Neutrophil (primary cell): ENCODE measurements at regions not wholly inside any gene's neighbourhood (a gene's known extent, or its start where the extent isn't known, plus 50 kb on each side); places are given as distances from the start of the nearest gene placed in this dataset.

Experiments used
- H3K27ac ChIP-seq: fragments of 200-600 bp; sonication (generic); 2 replicates; pipeline ENCODE4 v1.5.1; 2016; ENCODE audit warnings: mild to moderate bottlenecking, moderate library complexity
- H3K27me3 ChIP-seq: fragments of 200-600 bp; sonication (generic); 2 replicates; pipeline ENCODE4 v1.6.0; 2016; ENCODE audit warnings: mild to moderate bottlenecking
- H3K36me3 ChIP-seq: fragments of 200-600 bp; sonication (generic); 2 replicates; pipeline ENCODE4 v1.5.1; 2017
- H3K4me1 ChIP-seq, 2 experiments: fragments of 200-600 bp in 1 of 2; sonication (generic) in 1 of 2; 1 replicate in 1 of 2; 2 replicates in 1 of 2; pipeline versions ENCODE4 v1.5.1 to v1.6.1; 2013 to 2016; ENCODE audit warnings: low read depth in 1 of 2, low read length in 1 of 2, mild to moderate bottlenecking in 1 of 2, moderate library complexity in 1 of 2; ENCODE audit not compliant: control insufficient read depth in 1 of 2, insufficient read depth in 1 of 2
- H3K4me3 ChIP-seq, 2 experiments: fragments of 200-600 bp in 1 of 2; sonication (generic) in 1 of 2; 1 replicate in 1 of 2; 2 replicates in 1 of 2; pipeline ENCODE4 v1.5.1; 2013 to 2016; ENCODE audit warnings: low read depth in 1 of 2, low read length in 1 of 2, mild to moderate bottlenecking in 1 of 2, moderate library complexity in 1 of 2
- H3K9me3 ChIP-seq: fragments of 200-600 bp; sonication (generic); 2 replicates; pipeline ENCODE4 v1.5.1; 2016
- TF ChIP-seq, protein P1 (sequence below): fragments of 200-600 bp; sonication (generic); IDR thresholded peaks from 2 replicates; pipeline ENCODE4 v1.5.1; 2016; ENCODE audit warnings: antibody characterized with exemption

DNA sequence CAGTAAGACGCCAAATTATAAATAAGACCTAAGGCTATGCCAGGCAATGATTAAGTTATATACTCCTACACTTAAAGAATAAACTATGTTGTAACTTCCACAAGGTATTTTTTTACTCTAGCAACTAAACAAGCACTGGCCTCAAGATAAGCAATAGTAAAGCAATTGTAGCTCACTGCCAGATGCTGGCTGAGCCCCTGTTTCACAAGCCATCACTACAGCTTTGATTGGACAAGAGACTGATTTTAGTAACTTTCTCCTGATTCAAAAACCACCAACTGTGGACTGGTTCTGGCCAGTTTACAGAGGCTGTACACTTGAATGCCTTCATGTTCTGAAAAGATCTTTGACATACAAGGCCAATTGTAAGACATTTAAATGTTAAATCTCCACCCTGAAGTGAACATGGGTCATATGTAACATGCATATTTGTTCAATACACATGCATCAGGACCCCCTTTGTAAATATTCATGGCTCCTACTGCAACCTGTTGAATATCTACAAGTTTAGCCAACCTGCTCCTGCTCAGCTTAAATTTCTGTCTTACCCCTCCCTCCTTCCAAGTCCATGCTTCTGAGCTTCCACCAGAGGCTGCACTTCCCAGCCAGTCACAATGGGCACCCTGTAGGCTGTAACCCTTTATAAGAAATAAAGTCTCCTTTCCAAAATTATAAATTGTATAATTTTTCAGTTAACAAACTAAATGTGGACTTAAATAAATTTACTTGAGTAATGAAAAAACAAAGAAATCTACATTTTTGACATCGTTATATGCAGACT, 423.6 kb downstream of the ANKRD50 start:
- Histone ChIP-seq H3K4me1 (no peaks in the 10 kb centered on the region), H3K36me3 (no peaks in the 10 kb centered on the region), H3K27ac (no peak overlapping the region), H3K9me3 (no peaks in the 10 kb centered on the region), H3K4me3 (no peak overlapping the region), H3K27me3 (no peaks in the 10 kb centered on the region)
- TF ChIP-seq, protein P1, sequence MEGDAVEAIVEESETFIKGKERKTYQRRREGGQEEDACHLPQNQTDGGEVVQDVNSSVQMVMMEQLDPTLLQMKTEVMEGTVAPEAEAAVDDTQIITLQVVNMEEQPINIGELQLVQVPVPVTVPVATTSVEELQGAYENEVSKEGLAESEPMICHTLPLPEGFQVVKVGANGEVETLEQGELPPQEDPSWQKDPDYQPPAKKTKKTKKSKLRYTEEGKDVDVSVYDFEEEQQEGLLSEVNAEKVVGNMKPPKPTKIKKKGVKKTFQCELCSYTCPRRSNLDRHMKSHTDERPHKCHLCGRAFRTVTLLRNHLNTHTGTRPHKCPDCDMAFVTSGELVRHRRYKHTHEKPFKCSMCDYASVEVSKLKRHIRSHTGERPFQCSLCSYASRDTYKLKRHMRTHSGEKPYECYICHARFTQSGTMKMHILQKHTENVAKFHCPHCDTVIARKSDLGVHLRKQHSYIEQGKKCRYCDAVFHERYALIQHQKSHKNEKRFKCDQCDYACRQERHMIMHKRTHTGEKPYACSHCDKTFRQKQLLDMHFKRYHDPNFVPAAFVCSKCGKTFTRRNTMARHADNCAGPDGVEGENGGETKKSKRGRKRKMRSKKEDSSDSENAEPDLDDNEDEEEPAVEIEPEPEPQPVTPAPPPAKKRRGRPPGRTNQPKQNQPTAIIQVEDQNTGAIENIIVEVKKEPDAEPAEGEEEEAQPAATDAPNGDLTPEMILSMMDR = no peak

DNA sequence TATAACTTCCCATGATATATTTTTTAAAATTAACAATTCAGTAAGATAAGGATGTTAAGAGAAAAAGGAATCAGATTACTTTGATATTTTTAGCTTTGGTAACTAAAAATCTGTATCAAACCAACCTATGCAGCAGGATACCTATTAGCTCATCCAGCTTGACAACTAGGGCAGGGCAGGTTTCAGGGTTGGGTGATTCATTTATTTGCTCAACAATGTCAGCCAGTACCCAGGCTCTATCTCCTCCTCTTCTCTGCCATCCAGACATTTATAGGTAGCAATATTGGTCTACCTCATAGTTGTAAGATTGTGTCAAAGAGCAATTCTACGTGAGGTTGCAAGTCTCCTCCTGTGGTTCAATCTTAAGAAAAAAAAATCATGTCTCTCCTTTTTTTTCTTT, 421.9 kb downstream of the ANKRD50 start:
- Histone ChIP-seq H3K36me3 (no peaks in the 10 kb centered on the region), H3K4me3 (no peak overlapping the region), H3K27ac (no peak overlapping the region), H3K9me3 (no peaks in the 10 kb centered on the region), H3K27me3 (no peaks in the 10 kb centered on the region), H3K4me1 (no peaks in the 10 kb centered on the region)
- TF ChIP-seq, protein P1 = no peak

DNA sequence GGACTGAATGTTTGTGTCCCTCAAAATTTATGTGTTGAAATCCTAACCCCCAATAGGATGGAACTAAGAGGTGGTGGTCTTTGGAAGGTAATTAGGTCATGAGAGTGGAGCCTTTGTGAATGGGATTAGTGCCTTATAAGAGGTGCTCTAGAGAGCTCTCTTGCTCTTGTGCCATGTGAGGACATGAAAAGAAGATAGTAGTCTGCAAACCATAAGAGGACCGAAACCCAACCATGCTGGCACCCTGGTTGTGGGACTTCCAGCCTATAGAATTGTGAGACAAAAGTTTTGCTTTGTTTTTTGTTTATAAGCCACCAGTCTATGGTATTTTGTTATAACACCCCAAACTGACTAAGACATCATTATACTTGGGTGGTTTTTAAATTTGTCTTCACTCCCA, 417.1 kb downstream of the ANKRD50 start:
- Histone ChIP-seq H3K27me3 (no peaks in the 10 kb centered on the region), H3K36me3 (no peaks in the 10 kb centered on the region), H3K4me3 (no peak overlapping the region), H3K4me1 (no peaks in the 10 kb centered on the region), H3K9me3 (no peaks in the 10 kb centered on the region), H3K27ac (no peak overlapping the region)
- TF ChIP-seq, protein P1 = no peak

DNA sequence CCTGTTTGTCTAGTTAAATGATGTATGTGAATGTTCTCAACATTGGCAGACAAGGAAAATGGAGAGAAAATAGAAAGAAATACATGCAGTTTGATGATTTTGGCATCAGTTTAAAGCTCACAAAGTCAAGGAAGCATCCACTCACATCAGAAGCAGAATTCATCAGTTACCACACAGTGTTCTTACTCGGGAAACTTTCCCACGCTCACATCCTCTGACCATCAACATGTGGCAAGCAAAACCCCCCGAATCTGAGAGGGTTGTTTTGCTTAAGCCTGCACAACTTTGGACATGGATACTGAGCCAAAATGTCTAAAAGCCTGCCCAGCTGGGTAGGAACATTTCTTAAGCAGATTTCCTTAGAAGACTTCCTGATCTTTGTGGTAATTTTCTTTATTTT, 407.6 kb downstream of the ANKRD50 start:
- no peak overlapping the region for H3K27ac ChIP-seq
- no peak overlapping the region for H3K4me3 ChIP-seq
- TF ChIP-seq, protein P1 = no peak
- no peaks in the 10 kb centered on the region for H3K9me3 ChIP-seq
- H3K36me3 ChIP-seq = no peaks in the 10 kb centered on the region
- no peaks in the 10 kb centered on the region for H3K27me3 ChIP-seq
- H3K4me1 ChIP-seq = peaks cover 0 to 28% of the 10 kb centered on the region in 2 experiments

DNA sequence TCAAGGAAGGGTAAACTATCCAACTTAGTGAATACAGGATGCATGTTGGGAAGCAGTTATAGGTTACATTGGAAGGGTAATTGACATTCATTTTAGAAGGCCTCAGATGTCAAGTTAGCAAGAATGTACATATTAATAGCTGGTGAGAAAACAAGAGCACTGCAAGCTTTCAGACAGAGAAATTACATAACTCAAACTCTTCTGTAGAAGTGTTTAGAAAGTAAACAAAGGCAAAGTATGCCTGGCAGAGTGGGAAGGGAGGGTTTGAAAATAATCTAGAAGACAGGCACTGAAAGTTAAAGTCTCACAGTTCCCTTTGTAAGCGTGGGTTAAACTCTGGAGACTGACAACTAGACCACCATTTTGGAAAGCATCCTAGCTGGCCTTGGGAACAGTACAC, 406.2 kb downstream of the ANKRD50 start:
- Histone ChIP-seq H3K36me3 (no peaks in the 10 kb centered on the region), H3K27me3 (no peaks in the 10 kb centered on the region), H3K9me3 (no peaks in the 10 kb centered on the region), H3K4me1 (peaks cover 0 to 28% of the 10 kb centered on the region in 2 experiments), H3K4me3 (no peak overlapping the region), H3K27ac (no peak overlapping the region)
- TF ChIP-seq, protein P1 = no peak
